ENCODE measurements at regions not wholly inside any gene's neighbourhood (a gene's known extent, or its start where the extent isn't known, plus 50 kb on each side); places are given as distances from the start of the nearest gene placed in this dataset.

- Histone ChIP-seq H3K9ac (ENCODE audit: low read length in 3 of 3) (no peak overlapping the region), H3K27me3 (ENCODE audit: control insufficient read depth, insufficient read depth, low read length) (no peaks in the 10 kb centered on the region), H3K4me3 (ENCODE audit: low read length in 3 of 3) (no peak overlapping the region), H3K4me1 (ENCODE audit: control insufficient read depth in 2 of 3, insufficient read depth in 2 of 3, low read depth in 1 of 3, low read length in 3 of 3) (no peaks in the 10 kb centered on the region), H3K9me3 (ENCODE audit: control insufficient read depth in 2 of 3, insufficient read depth in 1 of 3, low read length in 3 of 3) (no peaks in the 10 kb centered on the region), H3K27ac (ENCODE audit: low read depth in 2 of 2, low read length in 2 of 2) (no peak overlapping the region), H3K36me3 (ENCODE audit: control insufficient read depth in 2 of 3, insufficient read depth in 3 of 3, low read length in 3 of 3) (no peaks in the 10 kb centered on the region)
- intact Hi-C loops (cut with DNase I) = no loop called here
- no peak for DNase-seq
- TF ChIP-seq CTCF (IDR thresholded peaks at IDR 0.05; ENCODE audit: borderline replicate concordance, extremely low read depth, insufficient read depth) = no peak
- FAIRE-seq = no peak
Measured at GRCh38 chr10:29925771-29926692, 133.4 kb downstream of the JCAD start.

GRCh38 chr10:29924436-29924835 lies 134.9 kb downstream of the JCAD start:
- DNase-seq (no peak), FAIRE-seq (no peak)
- Histone ChIP-seq H3K4me3 (ENCODE audit: low read length in 3 of 3) (no peak overlapping the region), H3K9ac (ENCODE audit: low read length in 3 of 3) (no peak overlapping the region), H3K36me3 (ENCODE audit: control insufficient read depth in 2 of 3, insufficient read depth in 3 of 3, low read length in 3 of 3) (no peaks in the 10 kb centered on the region), H3K27me3 (ENCODE audit: control insufficient read depth, insufficient read depth, low read length) (no peaks in the 10 kb centered on the region), H3K9me3 (ENCODE audit: control insufficient read depth in 2 of 3, insufficient read depth in 1 of 3, low read length in 3 of 3) (no peaks in the 10 kb centered on the region), H3K4me1 (ENCODE audit: control insufficient read depth in 2 of 3, insufficient read depth in 2 of 3, low read depth in 1 of 3, low read length in 3 of 3) (no peaks in the 10 kb centered on the region), H3K27ac (ENCODE audit: low read depth in 2 of 2, low read length in 2 of 2) (no peak overlapping the region)
- no peak for TF ChIP-seq CTCF (IDR thresholded peaks at IDR 0.05; ENCODE audit: borderline replicate concordance, extremely low read depth, insufficient read depth)
- intact Hi-C loops (cut with DNase I) = no loop called here

- no peak for TF ChIP-seq CTCF (IDR thresholded peaks at IDR 0.05; ENCODE audit: borderline replicate concordance, extremely low read depth, insufficient read depth)
- H3K27me3 ChIP-seq (ENCODE audit: control insufficient read depth, insufficient read depth, low read length) = no peaks in the 10 kb centered on the region
- no peak overlapping the region for H3K9ac ChIP-seq (ENCODE audit: low read length in 3 of 3)
- H3K27ac ChIP-seq (ENCODE audit: low read depth in 2 of 2, low read length in 2 of 2) = no peak overlapping the region
- no peak overlapping the region for H3K4me3 ChIP-seq (ENCODE audit: low read length in 3 of 3)
- H3K9me3 ChIP-seq (ENCODE audit: control insufficient read depth in 2 of 3, insufficient read depth in 1 of 3, low read length in 3 of 3) = no peaks in the 10 kb centered on the region
- no peaks in the 10 kb centered on the region for H3K36me3 ChIP-seq (ENCODE audit: control insufficient read depth in 2 of 3, insufficient read depth in 3 of 3, low read length in 3 of 3)
- DNase-seq (no peak), FAIRE-seq (no peak)
- no peaks in the 10 kb centered on the region for H3K4me1 ChIP-seq (ENCODE audit: control insufficient read depth in 2 of 3, insufficient read depth in 2 of 3, low read depth in 1 of 3, low read length in 3 of 3)
- intact Hi-C loops (cut with DNase I) = no loop called here
Measured at GRCh38 chr10:29923416-29923965, 135.9 kb downstream of the JCAD start.

Measured in kidney (tissue), 13 donors.